Muscle of leg (tissue), 3 donors: ENCODE measurements at regions not wholly inside any gene's neighbourhood (a gene's known extent, or its start where the extent isn't known, plus 50 kb on each side); places are given as distances from the start of the nearest gene placed in this dataset.
A peak's percentile ranks its signal among the peaks of the same experiment; 100 is the strongest.

Experiments used
- DNase-seq: peaks from one replicate; pipeline ENCODE4 v3.0.0; 2013
- H3K27ac ChIP-seq: one replicate; pipeline ENCODE4 v1.5.1; 2013; ENCODE audit warnings: mild to moderate bottlenecking, low read length, control low read depth
- H3K27me3 ChIP-seq: one replicate; pipeline ENCODE4 v1.6.1; 2013; ENCODE audit warnings: low read length; ENCODE audit not compliant: control insufficient read depth, insufficient read depth
- H3K36me3 ChIP-seq: one replicate; pipeline ENCODE4 v1.6.1; 2013; ENCODE audit warnings: low read length; ENCODE audit not compliant: control insufficient read depth, insufficient read depth
- H3K4me1 ChIP-seq: one replicate; pipeline ENCODE4 v1.6.1; 2013; ENCODE audit warnings: low read length; ENCODE audit not compliant: control insufficient read depth, insufficient read depth
- H3K4me3 ChIP-seq: one replicate; pipeline ENCODE4 v1.5.1; 2013; ENCODE audit warnings: low read length, control low read depth
- H3K9me3 ChIP-seq: replicated peaks from 2 replicates; pipeline ENCODE4 v1.6.1; 2013; ENCODE audit warnings: low read depth, low read length; ENCODE audit not compliant: control insufficient read depth
- WGBS: methylation state at CpG from one replicate; pipeline ENCODE4 v1.1.5; 2013; ENCODE audit warnings: missing lambda C conversion rate; ENCODE audit not compliant: insufficient coverage; 5-methylcytosine and 5-hydroxymethylcytosine counted together

- DNase-seq = no peak
- Histone ChIP-seq H3K36me3 (no peaks in the 10 kb centered on the region), H3K9me3 (no peaks in the 10 kb centered on the region), H3K4me1 (no peaks in the 10 kb centered on the region), H3K27me3 (no peaks in the 10 kb centered on the region), H3K27ac (no peak overlapping the region), H3K4me3 (no peak overlapping the region)
- WGBS = 89% methylated on average over 1 of the region's 2 CpGs
These were observed 527.5 kb downstream of the NTRK3 start for GRCh38 chr15:87728998-87729397.

DNA sequence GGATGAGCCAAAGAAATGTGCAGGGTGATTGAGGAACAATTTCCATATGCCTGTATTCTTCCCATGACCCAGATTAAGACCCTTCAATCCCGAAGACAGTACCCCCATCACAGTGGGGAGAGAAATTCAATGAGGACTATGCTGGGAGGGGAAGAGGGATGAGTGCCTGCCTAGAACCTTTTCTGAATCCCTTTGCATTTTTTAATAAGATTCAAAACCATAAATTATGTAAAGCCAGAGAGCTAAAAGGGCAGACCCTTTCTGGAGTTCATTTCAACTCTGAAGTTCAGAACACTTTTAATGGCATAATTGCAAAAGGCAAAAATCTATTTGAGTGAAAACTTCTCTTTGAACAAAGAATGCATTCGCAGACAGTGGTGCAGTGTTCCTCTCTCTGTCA lies 529.5 kb downstream of the NTRK3 start:
- no peak overlapping the region for H3K4me3 ChIP-seq
- H3K9me3 ChIP-seq = no peaks in the 10 kb centered on the region
- WGBS = 80% methylated on average over 1 of the region's 2 CpGs
- no peaks in the 10 kb centered on the region for H3K27me3 ChIP-seq
- no peaks in the 10 kb centered on the region for H3K36me3 ChIP-seq
- no peak overlapping the region for H3K27ac ChIP-seq
- H3K4me1 ChIP-seq = peaks cover 8% of the 10 kb centered on the region
- no peak for DNase-seq

- 91% methylated on average over 4 of the region's 7 CpGs for WGBS
- DNase-seq = no peak
These were observed 532.2 kb downstream of the NTRK3 start for GRCh38 chr15:87724330-87724729.

GRCh38 chr15:87722941-87723691 lies 533.4 kb downstream of the NTRK3 start:
- Histone ChIP-seq H3K4me1 (peaks cover 8% of the 10 kb centered on the region), H3K9me3 (no peaks in the 10 kb centered on the region), H3K36me3 (no peaks in the 10 kb centered on the region), H3K27me3 (no peaks in the 10 kb centered on the region), H3K4me3 (no peak overlapping the region), H3K27ac (no peak overlapping the region)
- peak; percentile 27 for DNase-seq
- WGBS = 20% methylated on average over 1 of the region's 1 CpG

More at GRCh38 chr15:87724330-87724729, 532.2 kb downstream of the NTRK3 start:
- H3K27ac ChIP-seq = no peak overlapping the region
- H3K36me3 ChIP-seq = no peaks in the 10 kb centered on the region
- no peak overlapping the region for H3K4me3 ChIP-seq
- H3K27me3 ChIP-seq = no peaks in the 10 kb centered on the region
- peaks cover 8% of the 10 kb centered on the region for H3K4me1 ChIP-seq
- H3K9me3 ChIP-seq = no peaks in the 10 kb centered on the region

DNA sequence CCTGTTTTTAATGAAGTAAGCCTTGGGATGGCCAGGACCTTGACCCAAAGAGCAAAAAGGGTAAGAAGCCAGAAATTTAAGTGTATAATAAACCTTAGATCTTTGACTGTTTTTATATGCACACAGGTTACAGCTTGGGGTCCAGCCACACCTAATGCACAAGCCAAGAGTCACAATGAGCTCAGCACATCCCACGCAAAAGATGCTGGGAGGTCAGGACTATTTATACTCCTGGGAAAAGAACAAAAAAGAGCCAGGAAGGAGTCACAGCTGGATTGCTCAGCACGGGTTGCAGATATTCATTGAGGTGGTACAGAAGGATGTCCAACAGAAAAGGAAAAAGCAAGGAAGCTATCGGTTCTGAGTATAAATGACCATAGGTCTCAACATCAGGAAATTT lies 536.3 kb downstream of the NTRK3 start:
- no peaks in the 10 kb centered on the region for H3K36me3 ChIP-seq
- H3K4me1 ChIP-seq = peaks cover 10% of the 10 kb centered on the region
- no peak overlapping the region for H3K4me3 ChIP-seq
- H3K27ac ChIP-seq = no peak overlapping the region
- no peaks in the 10 kb centered on the region for H3K27me3 ChIP-seq
- WGBS = 17% methylated on average over 1 of the region's 3 CpGs
- H3K9me3 ChIP-seq = no peaks in the 10 kb centered on the region
- no peak for DNase-seq

DNA sequence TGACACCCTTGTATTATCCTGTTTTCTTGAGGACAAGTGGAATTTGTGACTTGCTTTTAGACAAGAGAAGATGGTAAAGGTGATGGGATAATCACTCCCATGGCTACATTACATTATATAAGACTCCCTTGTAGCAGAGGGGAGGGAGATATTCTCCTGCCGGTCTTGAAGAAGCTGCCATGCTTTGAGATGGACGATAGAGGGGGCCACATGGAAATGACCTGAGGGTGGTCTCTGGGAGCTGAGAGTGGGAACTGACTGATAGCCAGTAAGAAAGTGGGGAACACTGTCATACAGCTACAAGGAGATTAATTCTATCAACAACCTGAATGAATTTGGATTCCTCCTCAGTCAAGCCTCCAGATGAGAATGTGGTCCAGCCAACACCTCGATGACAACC lies 540.1 kb downstream of the NTRK3 start:
- Histone ChIP-seq H3K4me1 (peaks cover 2% of the 10 kb centered on the region), H3K27ac (no peak overlapping the region), H3K27me3 (no peaks in the 10 kb centered on the region), H3K36me3 (no peaks in the 10 kb centered on the region), H3K9me3 (no peaks in the 10 kb centered on the region), H3K4me3 (no peak overlapping the region)
- 30% methylated on average over 2 of the region's 3 CpGs for WGBS
- DNase-seq = no peak

DNA sequence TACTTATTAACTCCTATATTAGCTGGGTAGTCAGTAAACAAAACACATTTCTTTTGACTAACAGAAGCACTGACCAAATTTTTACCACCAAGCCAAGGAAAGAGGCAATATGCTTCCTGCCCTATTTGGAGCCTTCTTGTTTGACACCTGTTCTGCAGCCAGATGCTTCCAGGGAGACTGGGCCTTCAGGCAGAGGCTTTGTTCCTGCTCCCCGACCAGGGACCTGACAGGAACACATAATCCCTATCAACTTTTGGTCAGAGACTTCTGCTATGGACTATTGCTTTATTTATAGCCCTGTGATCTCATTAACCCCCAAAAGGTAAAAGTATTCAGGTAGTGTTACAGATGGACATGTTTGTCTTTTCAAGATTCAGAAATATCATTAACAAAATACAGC lies 541.3 kb downstream of the NTRK3 start:
- no peaks in the 10 kb centered on the region for H3K27me3 ChIP-seq
- WGBS = no CpG with 5 or more reads among the region's 1 CpG
- no peak overlapping the region for H3K4me3 ChIP-seq
- no peak overlapping the region for H3K27ac ChIP-seq
- no peaks in the 10 kb centered on the region for H3K9me3 ChIP-seq
- no peaks in the 10 kb centered on the region for H3K36me3 ChIP-seq
- no peak for DNase-seq
- H3K4me1 ChIP-seq = peaks cover 2% of the 10 kb centered on the region

DNA sequence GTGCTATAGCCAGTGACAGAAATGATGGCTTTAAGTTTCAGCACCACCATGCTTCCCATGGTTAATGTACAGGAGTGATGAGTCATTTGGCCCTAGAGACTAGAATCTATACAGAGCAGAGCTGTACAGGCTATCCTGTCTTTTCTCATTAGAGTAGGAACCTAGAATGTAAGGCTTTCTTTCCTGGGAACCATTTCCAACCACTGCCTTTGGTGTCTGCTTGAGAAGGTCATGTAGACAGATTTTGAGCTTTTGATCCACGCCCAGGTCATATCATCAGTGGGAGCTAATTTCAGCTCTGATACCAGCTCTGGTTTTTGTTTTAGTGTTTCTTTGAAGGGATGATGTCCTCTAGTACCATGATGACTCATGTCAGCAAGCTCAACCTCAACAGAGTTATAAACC lies 543.1 kb downstream of the NTRK3 start:
- Histone ChIP-seq H3K36me3 (no peaks in the 10 kb centered on the region), H3K27ac (no peak overlapping the region), H3K9me3 (no peaks in the 10 kb centered on the region), H3K4me3 (no peak overlapping the region), H3K27me3 (no peaks in the 10 kb centered on the region), H3K4me1 (peaks cover 2% of the 10 kb centered on the region)
- DNase-seq = no peak
- WGBS = no CpG with 5 or more reads among the region's 1 CpG

DNA sequence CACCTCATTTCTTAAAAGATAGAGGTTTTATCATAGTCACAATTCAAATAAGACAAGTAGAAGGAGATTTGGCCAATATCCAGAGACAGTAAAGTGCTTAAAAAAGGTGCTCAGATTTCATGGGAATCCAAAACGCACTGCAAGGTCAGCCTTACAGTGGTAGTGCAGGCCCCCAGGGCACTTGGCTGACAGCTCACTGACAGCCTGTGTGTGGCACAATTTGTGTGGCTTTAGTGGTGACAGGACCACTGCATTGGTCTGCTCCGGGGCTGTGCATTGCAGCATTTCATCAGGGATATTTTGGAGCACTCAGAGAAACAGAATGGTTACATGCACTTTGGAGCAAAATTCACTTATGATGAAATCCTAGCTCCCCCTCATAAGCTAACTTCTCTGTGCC lies 544.3 kb downstream of the NTRK3 start:
- peaks cover 2% of the 10 kb centered on the region for H3K4me1 ChIP-seq
- no peak for DNase-seq
- 25% methylated on average over 2 of the region's 2 CpGs for WGBS
- no peak overlapping the region for H3K4me3 ChIP-seq
- H3K9me3 ChIP-seq = no peaks in the 10 kb centered on the region
- no peak overlapping the region for H3K27ac ChIP-seq
- H3K27me3 ChIP-seq = no peaks in the 10 kb centered on the region
- no peaks in the 10 kb centered on the region for H3K36me3 ChIP-seq

DNA sequence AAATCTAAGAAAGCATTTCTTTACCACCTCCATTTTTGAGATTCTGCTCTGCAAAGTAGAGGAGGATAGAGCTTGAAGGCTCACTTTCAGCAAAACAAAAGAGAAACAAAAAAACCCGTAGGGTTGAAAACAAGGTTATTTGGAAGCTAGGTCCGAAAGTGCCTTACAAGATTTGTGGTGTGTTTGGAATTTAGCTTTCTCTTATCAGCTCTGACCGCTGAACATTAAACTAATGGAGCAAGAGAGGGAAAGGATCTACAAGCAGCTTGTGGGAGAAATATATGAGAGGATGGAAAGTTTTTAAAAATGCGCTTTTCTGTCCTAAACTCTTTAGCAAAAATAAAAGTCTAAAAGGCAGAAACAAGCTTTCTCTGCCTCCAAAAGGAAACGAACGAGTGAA lies 545.5 kb downstream of the NTRK3 start:
- 50% methylated on average over 2 of the region's 6 CpGs for WGBS
- Histone ChIP-seq H3K27ac (no peak overlapping the region), H3K9me3 (no peaks in the 10 kb centered on the region), H3K4me1 (peaks cover under 1% of the 10 kb centered on the region), H3K36me3 (no peaks in the 10 kb centered on the region), H3K4me3 (no peak overlapping the region), H3K27me3 (no peaks in the 10 kb centered on the region)
- DNase-seq = no peak

DNA sequence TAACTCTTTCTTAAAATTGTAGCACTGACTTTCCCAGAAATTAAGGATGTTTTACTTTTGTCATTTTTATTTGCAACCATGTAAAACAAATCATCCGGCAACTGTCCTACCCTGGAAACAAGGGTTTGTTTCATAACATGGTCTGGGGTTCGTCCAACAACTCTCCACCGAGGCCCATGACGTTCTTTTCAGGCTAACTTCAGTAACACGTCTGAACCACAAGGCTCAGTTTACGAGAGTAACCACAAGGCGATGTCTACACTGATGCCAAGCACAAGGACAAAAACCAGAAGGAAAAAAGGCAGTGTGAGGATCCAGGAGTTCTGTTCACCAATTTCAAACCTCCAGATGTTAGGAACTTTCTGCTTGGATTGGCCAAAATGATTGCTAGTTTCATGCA lies 546.1 kb downstream of the NTRK3 start:
- Histone ChIP-seq H3K27ac (no peak overlapping the region), H3K4me3 (no peak overlapping the region), H3K9me3 (no peaks in the 10 kb centered on the region), H3K4me1 (no peaks in the 10 kb centered on the region), H3K36me3 (no peaks in the 10 kb centered on the region), H3K27me3 (no peaks in the 10 kb centered on the region)
- peak; percentile 46 for DNase-seq
- WGBS = 57% methylated on average over 4 of the region's 7 CpGs
